K562 (cell line): ENCODE measurements at regions not wholly inside any gene's neighbourhood (a gene's known extent, or its start where the extent isn't known, plus 50 kb on each side); places are given as distances from the start of the nearest gene placed in this dataset.

Experiments
- ATAC-seq: fragments of 200-7000 bp; cut with Tn5 transposase; 3 replicates; pipeline ENCODE4 v1.9.1; 2020; ENCODE audit warnings: moderate library complexity
- BruUV-seq: library from RNA; stranded (reverse); fragments of 400-500 nt; replicated peaks from 2 replicates; lab custom pipeline; 2021; lab: Mats Ljungman, UMichigan
- CTCF ChIA-PET: fragments of 300-600 bp; formaldehyde crosslinking; extraction: SDS; loops from one replicate; lab custom pipeline; 2021; ENCODE audit warnings: low intra/inter-chr PET ratio; lab: Yijun Ruan, JAX
- POLR2A ChIA-PET: fragments of 300-600, 350-650 bp; sonication (Branson Sonifier 250); formaldehyde crosslinking; extraction: SDS; loops from one replicate; lab custom pipeline; 2021; ENCODE audit warnings: antibody characterized with exemption, inconsistent platforms; lab: Yijun Ruan, JAX
- DNase-seq, 4 experiments: peaks; one replicate each; pipeline versions ENCODE4 v3.0.0 to v3.0.0-alpha.2; 2011 to 2018; ENCODE audit warnings: low spot score in 3 of 4, mixed read lengths in 3 of 4; ENCODE audit errors: extremely low read depth in 1 of 4
- FAIRE-seq: peaks from 2 replicates; lab custom pipeline; 2011; peaks lifted over from hg19 to GRCh38; lab: Jason Lieb, UNC
- H2AFZ ChIP-seq: 2 replicates; pipeline ENCODE4 v1.6.0; 2011; ENCODE audit warnings: low read depth, low read length, control low read depth, inconsistent platforms
- H3K27ac ChIP-seq: fragments of 200-600 bp; 3 replicates; pipeline ENCODE4 v1.8.0; 2011; ENCODE audit warnings: low read depth, mild to moderate bottlenecking, control low read depth, inconsistent platforms, low read length, moderate library complexity, mixed read lengths; ENCODE audit errors: extremely low read depth
- H3K27me3 ChIP-seq, 2 experiments: fragments of 300-600 bp in 1 of 2; 2 replicates in 1 of 2; 3 replicates in 1 of 2; pipeline versions ENCODE4 v1.6.0 to v1.8.0; 2011; ENCODE audit warnings: inconsistent platforms in 2 of 2, low read length in 2 of 2, mild to moderate bottlenecking in 1 of 2, mixed read lengths in 1 of 2, moderate library complexity in 1 of 2; ENCODE audit not compliant: control insufficient read depth in 2 of 2, insufficient read depth in 2 of 2
- H3K36me3 ChIP-seq: fragments of 300-600 bp; 3 replicates; pipeline ENCODE4 v1.8.0; 2011; ENCODE audit warnings: mild to moderate bottlenecking, low read length, inconsistent platforms; ENCODE audit not compliant: control insufficient read depth, insufficient read depth
- H3K4me1 ChIP-seq, 2 experiments: fragments of 200-600 bp in 1 of 2; replicated peaks in 1 of 2; 2 replicates in 1 of 2; 3 replicates in 1 of 2; pipeline versions ENCODE4 v1.5.1 to v1.8.0; 2011; ENCODE audit warnings: inconsistent platforms in 2 of 2, low read length in 2 of 2, mild to moderate bottlenecking in 1 of 2, mixed read lengths in 1 of 2, moderate library complexity in 1 of 2; ENCODE audit not compliant: control insufficient read depth in 2 of 2, insufficient read depth in 2 of 2
- H3K4me2 ChIP-seq: 2 replicates; pipeline ENCODE4 v1.6.1; 2011; ENCODE audit warnings: low read length, control low read depth, inconsistent platforms, mixed read lengths; ENCODE audit not compliant: insufficient read depth
- H3K4me3 ChIP-seq: fragments of 200-600 bp; sonication (generic), shearing (Covaris generic); 2 replicates; pipeline ENCODE4 v1.5.1; 2016; ENCODE audit warnings: control low read depth, inconsistent platforms
- H3K79me2 ChIP-seq: fragments of 200-600 bp; 3 replicates; pipeline ENCODE4 v1.8.0; 2011; ENCODE audit warnings: low read length, inconsistent platforms; ENCODE audit not compliant: control insufficient read depth, insufficient read depth
- H3K9ac ChIP-seq, 2 experiments: 2 replicates each; pipeline versions ENCODE4 v1.6.0 to v1.6.1; 2011; ENCODE audit warnings: low read depth in 2 of 2, low read length in 2 of 2, control low read depth in 1 of 2, inconsistent platforms in 1 of 2, mild to moderate bottlenecking in 1 of 2, mixed read lengths in 1 of 2; ENCODE audit not compliant: insufficient read depth in 1 of 2
- H3K9me1 ChIP-seq: one replicate; pipeline ENCODE4 v1.6.0; 2011; ENCODE audit warnings: inconsistent platforms, mild to moderate bottlenecking, low read length, moderate library complexity; ENCODE audit not compliant: control insufficient read depth, insufficient read depth
- H3K9me3 ChIP-seq: replicated peaks from 2 replicates; pipeline ENCODE4 v1.5.1; 2011; ENCODE audit warnings: low read depth, low read length, inconsistent platforms; ENCODE audit not compliant: control insufficient read depth, insufficient read depth
- H4K20me1 ChIP-seq: replicated peaks from 2 replicates; pipeline ENCODE4 v1.6.1; 2011; ENCODE audit warnings: low read length, inconsistent platforms, mixed read lengths; ENCODE audit not compliant: control insufficient read depth, insufficient read depth
- HDAC2 ChIP-seq: fragments of 450-650 bp; IDR thresholded peaks from 2 replicates; pipeline ENCODE4 v1.6.1; 2016; ENCODE audit warnings: mild to moderate bottlenecking
- PKNOX1 ChIP-seq: fragments of 450-650 bp; IDR thresholded peaks from 2 replicates; pipeline ENCODE4 v1.6.1; 2016
- RCOR1 ChIP-seq, 2 experiments: IDR thresholded peaks; 2 replicates each; pipeline ENCODE4 v1.6.1; 2012; ENCODE audit warnings: low read depth in 2 of 2, low read length in 2 of 2, borderline replicate concordance in 1 of 2, improper control_type of control experiment in 1 of 2
- RREB1 ChIP-seq: fragments of 250-450 bp; sonication (Bioruptor Pico); IDR thresholded peaks from 2 replicates; pipeline ENCODE4 v1.4.0; 2020
- SAFB2 ChIP-seq: fragments of 200-400 bp; formaldehyde crosslinking; IDR thresholded peaks from 2 replicates; pipeline ENCODE4 v1.6.1; 2018; ENCODE audit warnings: borderline replicate concordance, low read length, low read depth, moderate library complexity; ENCODE audit not compliant: severe bottlenecking
- SLC30A9 ChIP-seq: fragments of 250-450 bp; sonication (Bioruptor Pico); IDR thresholded peaks from 2 replicates; pipeline ENCODE4 v1.8.0; 2022; ENCODE audit warnings: mild to moderate bottlenecking, moderate library complexity
- SMARCB1 ChIP-seq: IDR thresholded peaks from 2 replicates; pipeline ENCODE4 v1.6.1; 2011; ENCODE audit warnings: improper control_type of control experiment, low read depth; ENCODE audit not compliant: insufficient read length
- SOX6 ChIP-seq: fragments of 450-650 bp; IDR thresholded peaks from 2 replicates; pipeline ENCODE4 v1.6.1; 2014; ENCODE audit warnings: mild to moderate bottlenecking
- TFAM ChIP-seq: fragments of 250-450 bp; sonication (Bioruptor Pico); conservative IDR thresholded peaks from 2 replicates; pipeline ENCODE4 v1.5.0; 2021; ENCODE audit warnings: mild to moderate bottlenecking, moderate library complexity
- XRCC5 ChIP-seq: fragments of 200-400 bp; formaldehyde crosslinking; IDR thresholded peaks from 2 replicates; pipeline ENCODE4 v1.6.1; 2017; ENCODE audit warnings: low read depth, mild to moderate bottlenecking, low read length
- ZNF146 ChIP-seq: IDR thresholded peaks from one replicate; pipeline ENCODE4 v1.6.1; 2018; ENCODE audit warnings: missing compliant biosample characterization; ENCODE audit not compliant: unreplicated experiment
- ZNF445 ChIP-seq: fragments of 250-450 bp; sonication (Bioruptor Pico); IDR thresholded peaks from 2 replicates; pipeline ENCODE4 v1.4.0; 2020; ENCODE audit warnings: low read depth, mild to moderate bottlenecking, moderate library complexity
- ZNF668 ChIP-seq: fragments of 250-450 bp; sonication (Bioruptor Pico); IDR thresholded peaks from 2 replicates; pipeline ENCODE4 v1.8.0; 2022; ENCODE audit warnings: mild to moderate bottlenecking, inconsistent platforms
- WGBS: fragments of 100-300 bp; shearing (Covaris generic); methylation state at CpG from one replicate; pipeline ENCODE4 v1.1.6; 2016; ENCODE audit warnings: low coverage, mixed read lengths; ENCODE audit not compliant: insufficient coverage; ENCODE audit errors: missing lambda C conversion rate; 5-methylcytosine and 5-hydroxymethylcytosine counted together
- in situ Hi-C: fragments of 300-500 bp; cut with MboI; formaldehyde crosslinking; loops from 4 replicates; pipeline ENCODE4 v1.15.0; 2018; ENCODE audit warnings: inconsistent platforms, mixed read lengths
- intact Hi-C: fragments of 100-400 bp; cut with micrococcal nuclease; formaldehyde crosslinking; loops from 2 replicates; pipeline ENCODE4 v1.14.2; 2022
- TF ChIP-seq, protein P1 (sequence below): sonication (generic); formaldehyde crosslinking; IDR thresholded peaks from 2 replicates; pipeline ENCODE4 v1.9.0; 2022; ENCODE audit warnings: mild to moderate bottlenecking, missing genetic modification reagents

- BruUV-seq: no TSS peak
- WGBS: 91% methylated on average over 4 of the region's 5 CpGs
- CTCF ChIA-PET: no interaction called here
Measured at GRCh38 chr22:47724030-47724429, 961.6 kb downstream of the TBC1D22A start.

GRCh38 chr22:47718337-47718736 lies 955.9 kb downstream of the TBC1D22A start:
- H3K9me3 ChIP-seq: no peaks in the 10 kb centered on the region
- intact Hi-C loops: no loop called here
- no peak overlapping the region for H3K9ac ChIP-seq
- no peak overlapping the region for H3K4me2 ChIP-seq
- DNase-seq (no peak), FAIRE-seq (no peak), ATAC-seq (no peak)
- POLR2A ChIA-PET: no interaction called here
- peaks cover 29 to 35% of the 10 kb centered on the region in 2 experiments; a peak in 4 of 5 replicates for H3K4me1 ChIP-seq
- no peaks in the 10 kb centered on the region for H3K27me3 ChIP-seq
- BruUV-seq: no TSS peak
- H3K27ac ChIP-seq: no peak overlapping the region
- 100% methylated on average over 3 of the region's 3 CpGs for WGBS
- no peaks in the 10 kb centered on the region for H4K20me1 ChIP-seq
- H3K4me3 ChIP-seq: no peak overlapping the region
- H3K36me3 ChIP-seq: peaks cover 8% of the 10 kb centered on the region; the same call in 2 of the 3 replicates
- in situ Hi-C loops: no loop called here
- CTCF ChIA-PET: no interaction called here
- H2AFZ ChIP-seq: no peak overlapping the region
- no peaks in the 10 kb centered on the region for H3K9me1 ChIP-seq
- no peaks in the 10 kb centered on the region for H3K79me2 ChIP-seq
- TF ChIP-seq RREB1 (CRISPR knock-in tag) (no peak), ZNF668 (CRISPR knock-in tag) (no peak), RCOR1 (IDR thresholded peaks at IDR 0.05; ENCODE audit: borderline replicate concordance in 1 of 2, low read depth in 2 of 2, low read length in 2 of 2) (no peak), SMARCB1 (no peak), SAFB2 (no peak), PKNOX1 (no peak)

More at GRCh38 chr22:47724030-47724429, 961.6 kb downstream of the TBC1D22A start:
- no peak overlapping the region for H3K4me3 ChIP-seq
- H3K27me3 ChIP-seq: no peaks in the 10 kb centered on the region
- H3K27ac ChIP-seq: no peak overlapping the region
- H3K9ac ChIP-seq: no peak overlapping the region
- POLR2A ChIA-PET: interaction anchor here (1.1 kb wide), 1 partner anchor 15 kb away, joined by 4 read pairs; no protein-coding TSS in a partner anchor
- peaks cover 3% of the 10 kb centered on the region; the same call in 1 of the 3 replicates for H3K36me3 ChIP-seq
- no peak for ATAC-seq
- TF ChIP-seq SLC30A9 (CRISPR knock-in tag): no peak
- TF ChIP-seq ZNF445: no peak
- no peak for TF ChIP-seq TFAM (CRISPR knock-in tag)
- no peak for TF ChIP-seq ZNF146
- TF ChIP-seq, protein P1, sequence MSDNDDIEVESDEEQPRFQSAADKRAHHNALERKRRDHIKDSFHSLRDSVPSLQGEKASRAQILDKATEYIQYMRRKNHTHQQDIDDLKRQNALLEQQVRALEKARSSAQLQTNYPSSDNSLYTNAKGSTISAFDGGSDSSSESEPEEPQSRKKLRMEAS (CRISPR knock-in tag): no peak
- no peak for TF ChIP-seq XRCC5
- TF ChIP-seq HDAC2: no peak
- no peak for TF ChIP-seq SOX6
- no peaks in the 10 kb centered on the region for H3K4me1 ChIP-seq
- in situ Hi-C loops: no loop called here
- intact Hi-C loops: no loop called here
- DNase-seq: no peak
- H3K4me2 ChIP-seq: no peak overlapping the region
- FAIRE-seq: no peak
- H3K9me3 ChIP-seq: no peaks in the 10 kb centered on the region
- no peaks in the 10 kb centered on the region for H3K9me1 ChIP-seq
- no peaks in the 10 kb centered on the region for H4K20me1 ChIP-seq
- no peaks in the 10 kb centered on the region for H3K79me2 ChIP-seq
- H2AFZ ChIP-seq: no peak overlapping the region
